ENCODE measurements at regions not wholly inside any gene's neighbourhood (a gene's known extent, or its start where the extent isn't known, plus 50 kb on each side); places are given as distances from the start of the nearest gene placed in this dataset.

DNA sequence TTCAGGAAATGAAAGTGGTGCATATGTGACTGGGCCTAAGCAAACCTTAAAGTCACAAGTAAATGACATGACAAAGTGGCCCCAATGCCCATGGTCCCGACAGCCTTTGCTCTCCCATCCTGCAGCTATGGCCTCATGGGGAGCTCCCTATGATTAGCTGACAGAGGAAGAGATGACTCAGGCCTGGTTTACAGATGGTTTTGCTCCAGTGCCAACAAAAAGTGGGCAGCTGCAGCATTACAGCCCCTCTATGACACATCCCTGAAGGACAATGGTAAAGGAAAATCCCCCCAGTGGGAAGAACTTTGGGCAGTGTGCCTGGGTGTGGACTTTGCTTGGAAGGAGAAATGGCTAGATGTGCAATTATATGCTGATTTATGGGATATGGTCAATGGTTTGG is 105.1 kb upstream of the ADCY1 start:
- Histone ChIP-seq H3K9ac (ENCODE audit: low read length in 3 of 3) (no peak overlapping the region), H3K4me3 (ENCODE audit: low read length in 3 of 3) (no peak overlapping the region), H3K9me3 (ENCODE audit: control insufficient read depth in 2 of 3, insufficient read depth in 1 of 3, low read length in 3 of 3) (peaks cover 0 to 2% (median 0%) of the 10 kb centered on the region in 3 donors), H3K36me3 (ENCODE audit: control insufficient read depth in 2 of 3, insufficient read depth in 3 of 3, low read length in 3 of 3) (no peaks in the 10 kb centered on the region), H3K27ac (ENCODE audit: low read depth in 2 of 2, low read length in 2 of 2) (no peak overlapping the region), H3K4me1 (ENCODE audit: control insufficient read depth in 2 of 3, insufficient read depth in 2 of 3, low read depth in 1 of 3, low read length in 3 of 3) (no peaks in the 10 kb centered on the region), H3K27me3 (ENCODE audit: control insufficient read depth, insufficient read depth, low read length) (no peaks in the 10 kb centered on the region)
- intact Hi-C loops (cut with DNase I): no loop called here
- FAIRE-seq: no peak
- DNase-seq: no peak
- TF ChIP-seq, protein P1, sequence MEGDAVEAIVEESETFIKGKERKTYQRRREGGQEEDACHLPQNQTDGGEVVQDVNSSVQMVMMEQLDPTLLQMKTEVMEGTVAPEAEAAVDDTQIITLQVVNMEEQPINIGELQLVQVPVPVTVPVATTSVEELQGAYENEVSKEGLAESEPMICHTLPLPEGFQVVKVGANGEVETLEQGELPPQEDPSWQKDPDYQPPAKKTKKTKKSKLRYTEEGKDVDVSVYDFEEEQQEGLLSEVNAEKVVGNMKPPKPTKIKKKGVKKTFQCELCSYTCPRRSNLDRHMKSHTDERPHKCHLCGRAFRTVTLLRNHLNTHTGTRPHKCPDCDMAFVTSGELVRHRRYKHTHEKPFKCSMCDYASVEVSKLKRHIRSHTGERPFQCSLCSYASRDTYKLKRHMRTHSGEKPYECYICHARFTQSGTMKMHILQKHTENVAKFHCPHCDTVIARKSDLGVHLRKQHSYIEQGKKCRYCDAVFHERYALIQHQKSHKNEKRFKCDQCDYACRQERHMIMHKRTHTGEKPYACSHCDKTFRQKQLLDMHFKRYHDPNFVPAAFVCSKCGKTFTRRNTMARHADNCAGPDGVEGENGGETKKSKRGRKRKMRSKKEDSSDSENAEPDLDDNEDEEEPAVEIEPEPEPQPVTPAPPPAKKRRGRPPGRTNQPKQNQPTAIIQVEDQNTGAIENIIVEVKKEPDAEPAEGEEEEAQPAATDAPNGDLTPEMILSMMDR (IDR thresholded peaks at IDR 0.05; ENCODE audit: borderline replicate concordance, extremely low read depth, insufficient read depth): no peak

GRCh38 chr7:45470031-45470430 is 104.1 kb upstream of the ADCY1 start:
- H3K9ac ChIP-seq (ENCODE audit: low read length in 3 of 3): no peak overlapping the region
- FAIRE-seq: no peak

GRCh38 chr7:45479781-45480180 is 94.4 kb upstream of the ADCY1 start:
- H3K36me3 ChIP-seq (ENCODE audit: control insufficient read depth in 2 of 3, insufficient read depth in 3 of 3, low read length in 3 of 3): no peaks in the 10 kb centered on the region
- FAIRE-seq (no peak), DNase-seq (no peak)
- H3K4me1 ChIP-seq (ENCODE audit: control insufficient read depth in 2 of 3, insufficient read depth in 2 of 3, low read depth in 1 of 3, low read length in 3 of 3): no peaks in the 10 kb centered on the region
- H3K4me3 ChIP-seq (ENCODE audit: low read length in 3 of 3): no peak overlapping the region
- H3K9me3 ChIP-seq (ENCODE audit: control insufficient read depth in 2 of 3, insufficient read depth in 1 of 3, low read length in 3 of 3): no peaks in the 10 kb centered on the region
- intact Hi-C loops (cut with DNase I): no loop called here
- TF ChIP-seq, protein P1 (IDR thresholded peaks at IDR 0.05; ENCODE audit: borderline replicate concordance, extremely low read depth, insufficient read depth): no peak
- H3K9ac ChIP-seq (ENCODE audit: low read length in 3 of 3): no peak overlapping the region
- H3K27ac ChIP-seq (ENCODE audit: low read depth in 2 of 2, low read length in 2 of 2): no peak overlapping the region
- H3K27me3 ChIP-seq (ENCODE audit: control insufficient read depth, insufficient read depth, low read length): no peaks in the 10 kb centered on the region

More at GRCh38 chr7:45470031-45470430, 104.1 kb upstream of the ADCY1 start:
- Histone ChIP-seq H3K4me3 (ENCODE audit: low read length in 3 of 3) (no peak overlapping the region), H3K27ac (ENCODE audit: low read depth in 2 of 2, low read length in 2 of 2) (no peak overlapping the region), H3K27me3 (ENCODE audit: control insufficient read depth, insufficient read depth, low read length) (no peaks in the 10 kb centered on the region), H3K4me1 (ENCODE audit: control insufficient read depth in 2 of 3, insufficient read depth in 2 of 3, low read depth in 1 of 3, low read length in 3 of 3) (no peaks in the 10 kb centered on the region), H3K9me3 (ENCODE audit: control insufficient read depth in 2 of 3, insufficient read depth in 1 of 3, low read length in 3 of 3) (peaks cover 0 to 2% (median 0%) of the 10 kb centered on the region in 3 donors), H3K36me3 (ENCODE audit: control insufficient read depth in 2 of 3, insufficient read depth in 3 of 3, low read length in 3 of 3) (no peaks in the 10 kb centered on the region)
- intact Hi-C loops (cut with DNase I): no loop called here
- TF ChIP-seq, protein P1 (IDR thresholded peaks at IDR 0.05; ENCODE audit: borderline replicate concordance, extremely low read depth, insufficient read depth): no peak
- no peak for DNase-seq

GRCh38 chr7:45482451-45482850 is 91.7 kb upstream of the ADCY1 start:
- H3K36me3 ChIP-seq (ENCODE audit: control insufficient read depth in 2 of 3, insufficient read depth in 3 of 3, low read length in 3 of 3): no peaks in the 10 kb centered on the region
- no peak overlapping the region for H3K4me3 ChIP-seq (ENCODE audit: low read length in 3 of 3)
- DNase-seq: no peak
- TF ChIP-seq, protein P1 (IDR thresholded peaks at IDR 0.05; ENCODE audit: borderline replicate concordance, extremely low read depth, insufficient read depth): no peak
- no peaks in the 10 kb centered on the region for H3K4me1 ChIP-seq (ENCODE audit: control insufficient read depth in 2 of 3, insufficient read depth in 2 of 3, low read depth in 1 of 3, low read length in 3 of 3)
- H3K9ac ChIP-seq (ENCODE audit: low read length in 3 of 3): no peak overlapping the region
- H3K9me3 ChIP-seq (ENCODE audit: control insufficient read depth in 2 of 3, insufficient read depth in 1 of 3, low read length in 3 of 3): peaks cover 0 to 2% (median 0%) of the 10 kb centered on the region in 3 donors
- no peak for FAIRE-seq
- no peak overlapping the region for H3K27ac ChIP-seq (ENCODE audit: low read depth in 2 of 2, low read length in 2 of 2)
- H3K27me3 ChIP-seq (ENCODE audit: control insufficient read depth, insufficient read depth, low read length): no peaks in the 10 kb centered on the region
- intact Hi-C loops (cut with DNase I): no loop called here

Measured in kidney (tissue), 13 donors.